ENCODE measurements at regions not wholly inside any gene's neighbourhood (a gene's known extent, or its start where the extent isn't known, plus 50 kb on each side); places are given as distances from the start of the nearest gene placed in this dataset.

DNA sequence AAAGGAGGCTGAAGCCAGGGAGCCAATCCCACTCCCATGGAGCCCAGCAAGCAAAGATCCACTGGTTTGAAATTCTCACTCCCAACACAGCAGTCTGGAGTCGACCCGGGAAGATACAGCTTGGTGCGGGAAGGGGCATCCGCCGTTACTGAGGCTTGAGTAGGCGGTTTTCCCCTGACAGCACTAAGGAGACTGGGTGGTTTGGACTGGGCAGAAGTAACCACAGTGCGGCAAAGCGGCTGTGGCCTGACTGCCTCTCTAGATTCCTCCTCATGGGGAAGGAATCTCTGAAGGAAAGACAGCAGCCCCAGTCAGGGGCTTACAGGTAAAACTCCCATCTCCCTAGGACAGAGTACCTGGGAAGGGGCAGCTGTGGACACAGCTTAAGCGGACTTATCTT, 261.6 kb upstream of the KYNU start:
- TF ChIP-seq POLR2A (IDR thresholded peaks at IDR 0.05; ENCODE audit: low read length), result no peak
- no peak for TF ChIP-seq GATA1 (IDR thresholded peaks at IDR 0.05; ENCODE audit: low read depth, low read length)
